ENCODE measurements at regions not wholly inside any gene's neighbourhood (a gene's known extent, or its start where the extent isn't known, plus 50 kb on each side); places are given as distances from the start of the nearest gene placed in this dataset.

GRCh38 chr1:184219414-184219813 is 167.4 kb upstream of the C1orf21 start:
- DNase-seq (ENCODE audit: low spot score), result no peak

DNA sequence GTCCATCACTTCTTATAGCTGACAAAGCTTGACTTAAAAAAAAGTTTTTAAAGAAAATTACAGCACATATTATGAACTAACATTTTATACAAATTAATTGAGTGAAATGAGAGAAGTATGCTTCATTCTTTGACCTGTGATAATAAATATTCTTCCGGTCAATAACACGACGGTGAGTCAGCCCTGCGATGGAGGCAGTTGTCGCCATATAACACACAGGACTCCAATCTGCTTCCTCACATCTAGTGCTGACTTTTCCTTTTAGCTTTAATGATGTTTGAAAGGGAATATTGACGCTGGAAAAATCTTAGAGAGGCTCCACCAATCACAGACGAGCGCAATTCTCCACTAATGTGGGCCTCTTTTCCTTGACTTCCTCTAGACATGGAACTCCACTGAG is 166.9 kb upstream of the C1orf21 start:
- no peak for DNase-seq (ENCODE audit: low spot score)

DNA sequence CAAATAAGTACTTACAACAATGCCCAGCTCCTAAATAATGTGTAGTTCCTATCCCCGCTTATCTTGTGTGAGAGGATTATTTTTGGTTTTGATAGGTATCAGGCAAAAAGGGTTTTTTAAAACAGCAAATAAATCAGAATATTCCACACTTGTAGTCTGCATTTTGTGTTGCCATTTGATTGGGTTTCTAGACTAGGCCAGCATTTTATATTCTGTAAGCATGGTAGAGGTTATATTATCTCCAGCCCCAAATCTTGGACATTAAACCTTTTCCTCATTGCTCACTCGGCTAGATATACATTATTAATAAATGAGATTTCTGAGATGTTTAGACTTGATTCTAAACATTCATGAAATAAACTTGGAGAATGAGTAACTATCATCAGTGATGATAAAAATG is 165.7 kb upstream of the C1orf21 start:
- no peak for DNase-seq (ENCODE audit: low spot score)

DNA sequence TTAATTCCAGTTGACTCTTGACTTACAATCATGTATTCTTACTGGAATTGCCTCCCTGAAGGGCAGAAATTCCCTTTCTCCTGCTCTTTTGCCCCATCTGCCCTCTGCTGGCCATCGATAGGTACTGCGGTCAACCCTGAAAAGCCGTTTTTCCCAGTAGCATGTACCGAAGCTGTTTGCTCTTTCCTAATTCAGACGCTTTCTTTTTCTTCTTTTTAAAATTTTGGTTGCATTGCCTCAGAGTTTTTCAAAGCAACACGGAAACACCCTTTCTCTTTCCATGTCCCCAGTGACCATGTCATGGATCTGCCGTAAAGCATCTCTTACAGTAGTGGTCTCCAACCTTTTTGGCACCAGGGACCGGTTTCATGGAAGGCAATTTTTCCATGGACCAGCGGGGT is 164.2 kb upstream of the C1orf21 start:
- peak; percentile 83 for DNase-seq (ENCODE audit: low spot score)

DNA sequence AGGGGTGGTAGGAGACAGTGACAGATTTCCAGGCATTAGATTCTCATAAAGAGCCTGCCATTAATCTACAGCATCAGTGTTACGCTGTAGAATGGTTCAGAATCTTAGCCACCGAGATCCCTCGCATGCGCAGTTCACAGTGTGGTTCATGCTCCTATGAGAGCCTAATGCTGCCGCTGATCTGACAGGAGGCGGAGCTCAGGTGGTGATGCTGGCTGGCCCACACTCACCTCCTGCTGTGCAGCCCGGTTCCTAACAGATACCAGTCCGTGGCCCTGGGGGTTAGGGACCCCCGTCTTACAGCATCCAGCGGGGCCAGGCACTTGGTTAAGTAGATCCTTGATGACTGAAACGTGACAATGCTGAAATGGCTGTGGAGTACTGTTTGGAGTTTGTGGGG is 163.6 kb upstream of the C1orf21 start:
- DNase-seq (ENCODE audit: low spot score), result no peak

DNA sequence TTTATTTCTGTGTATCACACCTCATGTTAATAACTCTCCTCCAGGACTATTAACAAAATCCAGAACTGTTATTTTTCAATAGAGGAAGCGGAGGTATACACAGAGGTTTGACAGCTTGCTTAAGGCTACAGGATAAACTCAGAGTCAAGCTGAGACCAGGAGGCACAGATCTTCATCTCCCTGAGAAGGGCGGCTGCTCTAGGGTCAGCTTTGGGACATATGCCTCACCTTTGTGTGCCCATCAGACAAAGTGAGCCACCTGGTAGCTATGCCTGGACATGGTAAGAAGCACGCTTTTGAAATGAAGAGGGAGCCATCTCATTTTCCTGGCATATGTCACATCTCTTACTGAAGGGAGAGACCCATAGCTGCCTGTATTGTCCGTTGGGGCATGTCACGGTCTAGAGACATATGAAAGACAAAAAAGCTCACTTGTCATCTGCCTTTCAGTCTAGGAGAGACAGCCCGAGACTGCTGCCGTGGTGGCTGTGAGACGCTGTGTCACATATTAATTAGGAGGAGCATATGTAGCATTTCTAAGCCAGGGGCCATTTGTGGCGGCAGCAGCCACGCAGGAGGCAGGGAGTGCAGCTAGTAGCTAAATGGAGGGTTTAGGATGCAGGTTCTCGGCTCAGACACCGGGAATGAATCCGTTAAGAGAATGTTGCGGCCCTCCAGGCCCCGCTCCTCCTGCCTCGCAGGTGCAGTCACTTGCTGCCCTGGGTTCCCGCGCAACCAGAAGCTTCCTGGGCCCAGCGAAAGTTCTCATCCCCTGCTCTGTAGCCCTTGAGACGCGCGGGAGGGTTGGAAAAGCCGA is 161.3 kb upstream of the C1orf21 start:
- DNase-seq (ENCODE audit: low spot score), result no peak

GRCh38 chr1:184226100-184226487 is 160.7 kb upstream of the C1orf21 start:
- no peak for DNase-seq (ENCODE audit: low spot score)

DNA sequence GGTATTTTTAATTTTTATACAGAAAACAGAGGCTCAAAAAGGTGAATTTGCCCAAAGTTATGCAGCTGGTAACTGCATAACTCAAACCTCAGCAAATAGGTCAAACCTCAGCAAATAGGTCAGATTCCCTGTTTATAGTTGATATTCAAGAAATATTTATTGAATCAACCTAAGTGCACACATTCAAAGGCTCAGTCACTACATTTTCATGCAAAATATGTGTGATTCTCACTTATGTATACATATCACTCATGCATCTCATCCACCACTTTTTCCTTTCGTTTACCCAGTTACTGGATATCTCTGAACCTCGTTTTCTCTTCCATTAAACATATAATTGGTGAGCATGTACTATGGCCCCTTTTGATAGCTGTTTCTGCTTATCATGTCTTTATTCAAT is 158.3 kb upstream of the C1orf21 start:
- no peak for DNase-seq (ENCODE audit: low spot score)

- no peak for DNase-seq (ENCODE audit: low spot score)
Observed at GRCh38 chr1:184237588-184237987, 149.2 kb upstream of the C1orf21 start.

DNA sequence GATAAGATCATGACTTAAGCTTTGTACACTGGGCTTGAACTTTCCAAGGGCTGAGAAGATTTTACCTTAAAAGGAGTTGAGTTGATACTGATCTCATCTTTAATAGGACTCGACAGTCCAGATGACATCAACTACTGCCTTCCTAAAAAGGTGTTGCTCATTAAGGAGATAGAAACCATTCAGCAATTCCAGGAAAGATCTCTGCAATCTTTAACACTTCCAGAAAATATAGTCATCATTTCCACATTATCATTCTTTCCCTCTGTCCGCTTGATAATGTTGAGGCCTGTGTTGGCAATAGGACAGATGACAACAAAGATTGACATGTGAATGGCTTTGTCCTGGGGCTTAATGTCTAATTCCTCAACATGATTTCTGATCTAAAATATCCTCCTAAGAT is 145.4 kb upstream of the C1orf21 start:
- DNase-seq (ENCODE audit: low spot score), result no peak

- DNase-seq (ENCODE audit: low spot score), result peak; percentile 38
Observed at GRCh38 chr1:184242507-184242943, 144.3 kb upstream of the C1orf21 start.

DNA sequence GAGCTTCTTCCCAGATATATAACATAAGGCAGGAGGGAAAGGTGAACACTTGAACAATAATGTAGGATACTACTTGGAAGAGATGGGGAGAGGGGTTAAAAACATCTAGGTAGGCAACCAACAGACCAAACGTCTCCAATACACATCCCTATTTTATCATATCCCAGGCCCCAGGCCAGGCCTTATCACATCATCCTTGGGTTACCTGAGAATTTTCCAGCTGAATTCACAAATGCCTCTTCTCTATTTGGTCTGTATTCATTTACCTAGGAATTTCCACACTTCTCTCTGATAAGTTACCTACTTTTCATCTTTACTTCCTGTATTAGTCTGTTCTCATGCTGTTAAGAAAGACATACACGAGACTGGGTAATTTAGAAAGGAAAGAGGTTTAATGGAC is 141.9 kb upstream of the C1orf21 start:
- no peak for DNase-seq (ENCODE audit: low spot score)

GRCh38 chr1:184247671-184248070 is 139.2 kb upstream of the C1orf21 start:
- DNase-seq (ENCODE audit: low spot score), result no peak

DNA sequence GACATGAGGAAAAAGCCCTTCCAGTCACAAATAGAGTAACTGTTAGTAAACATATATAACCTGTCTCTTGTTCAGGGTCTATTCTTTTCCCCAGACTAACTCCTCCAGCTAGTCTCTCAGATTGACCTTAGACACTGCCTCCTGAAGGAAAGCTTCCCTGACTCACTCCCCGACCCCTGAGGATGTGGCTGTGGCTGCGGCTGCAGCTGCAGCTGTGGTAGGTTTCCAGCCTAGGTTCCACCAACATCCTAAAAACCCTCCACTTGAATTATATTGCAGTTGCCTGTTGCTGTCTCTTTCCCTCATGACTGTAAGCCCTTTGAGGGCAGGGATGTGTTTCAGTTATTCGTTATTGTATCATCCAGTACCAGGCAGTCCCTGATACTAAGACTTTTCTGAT is 132.9 kb upstream of the C1orf21 start:
- no peak for DNase-seq (ENCODE audit: low spot score)

DNA sequence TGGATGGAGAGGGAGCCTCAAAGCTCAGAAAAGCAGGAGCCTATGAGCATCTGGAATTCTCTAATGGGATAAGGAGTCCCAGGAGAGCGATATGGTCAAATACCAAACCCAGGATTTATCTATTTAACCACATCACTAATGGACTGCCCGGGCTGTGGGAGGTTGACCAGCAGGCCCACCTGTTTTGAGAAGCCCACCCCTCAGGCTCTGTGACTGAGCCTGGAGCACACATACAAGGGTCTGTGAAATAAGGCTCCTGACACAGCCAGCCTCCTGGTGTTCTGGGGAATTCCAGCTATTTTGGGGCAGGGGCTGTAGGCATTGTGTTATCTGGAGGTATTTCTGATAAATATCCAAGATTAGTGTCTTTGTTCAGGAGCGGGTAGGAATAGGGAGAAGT is 132.0 kb upstream of the C1orf21 start:
- DNase-seq (ENCODE audit: low spot score), result no peak

- DNase-seq (ENCODE audit: low spot score), result no peak
Observed at GRCh38 chr1:184255560-184255959, 131.3 kb upstream of the C1orf21 start.

DNA sequence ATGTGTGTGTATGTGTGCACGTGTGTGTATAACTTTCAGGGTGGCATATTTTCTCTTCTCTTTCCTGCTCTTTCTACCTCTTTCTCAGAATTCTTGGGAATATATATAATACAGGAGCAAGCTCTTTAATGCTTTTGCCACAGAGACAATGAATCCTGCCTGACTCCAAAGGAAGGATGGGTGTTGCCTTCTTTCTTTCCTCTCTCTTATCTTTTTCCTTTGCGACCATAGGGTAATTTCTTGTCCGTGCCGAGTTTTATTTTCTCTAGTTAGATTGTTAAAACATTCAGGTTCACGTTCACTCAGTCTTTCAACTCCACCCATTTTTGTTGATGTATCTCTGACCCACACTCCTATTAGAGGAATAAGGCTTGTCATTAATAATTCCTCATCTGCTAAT is 129.0 kb upstream of the C1orf21 start:
- DNase-seq (ENCODE audit: low spot score), result no peak

DNA sequence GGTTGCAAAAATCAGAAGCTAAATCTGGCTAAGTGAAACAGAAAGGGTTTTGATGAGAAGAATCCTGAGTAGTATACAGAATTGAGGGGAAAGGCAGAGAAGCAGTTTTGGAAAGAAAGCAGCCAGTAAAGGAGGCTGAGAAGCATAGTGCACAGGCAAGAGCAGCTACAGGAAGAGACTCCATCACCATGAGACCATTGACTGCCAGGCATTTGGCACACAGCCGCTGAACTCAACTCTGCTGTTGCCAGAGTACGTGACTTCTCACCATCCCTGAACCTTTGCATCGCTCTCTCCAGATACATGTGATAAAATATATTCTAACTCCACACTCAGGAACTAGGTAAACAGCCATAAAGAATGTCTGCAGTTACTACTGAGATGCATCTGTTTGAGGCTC is 128.3 kb upstream of the C1orf21 start:
- no peak for DNase-seq (ENCODE audit: low spot score)

DNA sequence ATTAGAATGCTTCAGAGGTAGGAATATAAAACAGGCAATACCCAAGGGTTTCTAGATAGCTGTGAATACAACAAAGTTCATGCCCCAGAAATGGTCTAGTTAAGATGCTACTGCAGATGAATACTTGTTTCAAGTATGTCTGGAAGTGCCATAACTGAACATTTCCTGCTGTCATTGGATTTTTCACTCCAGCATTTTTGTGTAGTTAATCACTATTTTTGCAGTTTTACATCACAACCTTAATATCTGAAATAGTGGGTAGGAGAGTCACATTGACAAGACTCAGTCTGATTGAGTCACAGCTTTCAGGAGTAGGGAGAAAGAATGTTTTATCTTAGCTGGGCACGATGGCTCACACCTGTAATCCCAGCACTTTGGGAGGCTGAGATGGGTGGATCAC is 126.4 kb upstream of the C1orf21 start:
- peak; percentile 78 for DNase-seq (ENCODE audit: low spot score)

GRCh38 chr1:184262109-184262508 is 124.7 kb upstream of the C1orf21 start:
- DNase-seq (ENCODE audit: low spot score), result no peak

DNA sequence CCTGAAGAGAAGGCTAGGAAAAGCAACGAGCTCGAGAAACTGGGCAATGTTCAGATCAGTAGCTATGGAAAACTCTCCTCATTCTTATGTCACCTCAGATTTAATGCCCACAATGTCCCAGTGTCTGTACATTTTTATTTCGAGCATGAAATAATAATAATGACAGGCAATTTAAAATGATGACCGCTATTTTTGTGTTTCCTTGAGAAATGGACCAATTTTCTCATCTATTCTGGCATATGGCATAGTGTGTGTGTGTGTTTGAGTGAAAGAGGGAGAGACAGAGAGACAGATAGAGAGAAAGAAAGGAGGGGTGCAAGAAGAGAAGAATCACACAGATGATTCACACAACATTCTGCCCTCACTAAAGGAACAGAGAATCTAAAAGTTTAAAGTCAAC is 119.1 kb upstream of the C1orf21 start:
- DNase-seq (ENCODE audit: low spot score), result no peak

- DNase-seq (ENCODE audit: low spot score), result peak; percentile 43
Observed at GRCh38 chr1:184270556-184270955, 116.3 kb upstream of the C1orf21 start.

- DNase-seq (ENCODE audit: low spot score), result peak; percentile 16
Observed at GRCh38 chr1:184272175-184272866, 114.5 kb upstream of the C1orf21 start.

- DNase-seq (ENCODE audit: low spot score), result no peak
Observed at GRCh38 chr1:184276416-184276815, 110.4 kb upstream of the C1orf21 start.

All from GM03348 (cell line).